Gastroesophageal sphincter (tissue), 3 donors: ENCODE measurements at regions not wholly inside any gene's neighbourhood (a gene's known extent, or its start where the extent isn't known, plus 50 kb on each side); places are given as distances from the start of the nearest gene placed in this dataset.

Experiments
- EP300 ChIP-seq: sonication (generic); formaldehyde crosslinking; IDR thresholded peaks from one replicate; pipeline ENCODE4 v1.6.1; 2017; ENCODE audit warnings: antibody characterized with exemption, mild to moderate bottlenecking
- POLR2A ChIP-seq, 2 donors: fragments of 450-650 bp; IDR thresholded peaks; one replicate each; pipeline ENCODE4 v1.6.1; 2017; ENCODE audit warnings: antibody characterized with exemption in 2 of 2, mild to moderate bottlenecking in 2 of 2, moderate library complexity in 1 of 2
- POLR2AphosphoS5 ChIP-seq: sonication (generic); formaldehyde crosslinking; IDR thresholded peaks from one replicate; pipeline ENCODE4 v1.6.1; 2017; ENCODE audit warnings: antibody characterized with exemption
- TF ChIP-seq, protein P1 (sequence below), 4 experiments: fragments of 200-600 bp in 2 of 4; fragments of 450-650 bp in 2 of 4; sonication (generic) in 1 of 4; IDR thresholded peaks; one replicate each; pipeline ENCODE4 v1.5.1; 2017 to 2019; ENCODE audit warnings: antibody characterized with exemption in 4 of 4, mild to moderate bottlenecking in 2 of 4, moderate library complexity in 2 of 4

DNA sequence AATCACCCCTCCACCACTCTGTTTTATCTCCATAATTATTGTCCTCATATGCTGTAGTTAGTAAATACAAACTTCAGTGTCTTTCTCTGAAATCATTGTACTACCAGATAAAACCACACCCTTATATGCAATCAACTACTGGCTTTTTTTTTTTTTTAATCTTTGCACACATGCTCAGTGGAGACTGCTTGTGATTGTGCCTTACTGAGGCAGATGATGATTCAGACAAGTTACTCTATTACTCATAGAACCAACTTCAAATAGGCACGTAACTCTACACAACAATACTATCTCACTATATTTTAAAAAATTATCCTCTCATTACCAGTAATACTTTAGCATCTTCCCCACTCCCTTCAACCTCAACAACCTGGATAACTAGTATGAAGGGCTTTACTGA is 1278.4 kb upstream of the PIK3C3 start:
- TF ChIP-seq POLR2AphosphoS5 = no peak
- TF ChIP-seq, protein P1, sequence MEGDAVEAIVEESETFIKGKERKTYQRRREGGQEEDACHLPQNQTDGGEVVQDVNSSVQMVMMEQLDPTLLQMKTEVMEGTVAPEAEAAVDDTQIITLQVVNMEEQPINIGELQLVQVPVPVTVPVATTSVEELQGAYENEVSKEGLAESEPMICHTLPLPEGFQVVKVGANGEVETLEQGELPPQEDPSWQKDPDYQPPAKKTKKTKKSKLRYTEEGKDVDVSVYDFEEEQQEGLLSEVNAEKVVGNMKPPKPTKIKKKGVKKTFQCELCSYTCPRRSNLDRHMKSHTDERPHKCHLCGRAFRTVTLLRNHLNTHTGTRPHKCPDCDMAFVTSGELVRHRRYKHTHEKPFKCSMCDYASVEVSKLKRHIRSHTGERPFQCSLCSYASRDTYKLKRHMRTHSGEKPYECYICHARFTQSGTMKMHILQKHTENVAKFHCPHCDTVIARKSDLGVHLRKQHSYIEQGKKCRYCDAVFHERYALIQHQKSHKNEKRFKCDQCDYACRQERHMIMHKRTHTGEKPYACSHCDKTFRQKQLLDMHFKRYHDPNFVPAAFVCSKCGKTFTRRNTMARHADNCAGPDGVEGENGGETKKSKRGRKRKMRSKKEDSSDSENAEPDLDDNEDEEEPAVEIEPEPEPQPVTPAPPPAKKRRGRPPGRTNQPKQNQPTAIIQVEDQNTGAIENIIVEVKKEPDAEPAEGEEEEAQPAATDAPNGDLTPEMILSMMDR (IDR thresholded peaks at IDR 0.05) = no peak
- TF ChIP-seq POLR2A (IDR thresholded peaks at IDR 0.05) = no peak
- no peak for TF ChIP-seq EP300
